HG02870 (cell line): ENCODE measurements at regions not wholly inside any gene's neighbourhood (a gene's known extent, or its start where the extent isn't known, plus 50 kb on each side); places are given as distances from the start of the nearest gene placed in this dataset.
"Not testable (repeated sequence)": the region's sequence is repeated elsewhere in the genome, so short reads cannot be mapped to it uniquely, and the experiment has no call there.

ENCODE experiments used
- ATAC-seq: cut with Tn5 transposase; IDR thresholded peaks from one replicate; pipeline ENCODE4 v1.9.1; 2021; ENCODE audit warnings: mild to moderate bottlenecking, moderate library complexity; ENCODE audit not compliant: unreplicated experiment

DNA sequence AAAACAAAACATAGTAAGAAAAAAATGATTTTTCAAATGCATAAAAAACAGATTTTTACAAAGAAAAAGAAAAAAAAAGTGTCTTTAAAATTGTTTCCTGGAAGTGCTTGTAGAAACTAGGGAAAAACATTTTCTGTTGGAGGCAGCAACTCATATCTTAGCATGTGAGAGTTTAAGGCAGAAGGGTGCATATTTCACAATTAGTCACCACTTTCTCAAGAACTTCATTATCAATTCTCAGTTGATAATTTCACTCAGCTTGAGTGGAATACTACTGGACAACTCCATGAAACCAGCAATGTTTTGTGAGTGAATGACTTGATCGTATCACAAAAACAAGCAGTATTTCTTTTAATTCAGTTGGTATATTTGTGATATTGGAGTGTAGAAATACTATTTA, 508.3 kb upstream of the DAB2 start:
- no peak for ATAC-seq

GRCh38 chr5:39928709-39929108, 503.9 kb upstream of the DAB2 start:
- no peak for ATAC-seq

DNA sequence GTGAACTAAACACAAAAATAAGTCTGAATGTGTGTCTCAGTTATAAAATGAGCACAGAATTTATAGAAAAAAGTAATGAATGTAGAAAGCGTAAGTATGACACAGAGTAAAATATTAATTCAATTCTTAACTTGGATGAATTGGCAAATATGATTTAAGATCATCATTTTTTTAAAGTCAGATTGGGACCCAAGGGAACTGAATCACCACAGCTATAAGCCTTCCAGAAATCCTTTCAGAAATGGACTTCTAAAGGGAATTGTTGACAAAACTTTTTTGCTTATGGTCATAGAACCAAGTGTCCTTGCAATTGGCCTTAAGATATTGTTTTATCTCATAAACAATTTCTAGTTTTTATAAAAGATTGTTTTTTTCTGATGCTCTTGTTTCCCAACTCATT, 495.1 kb upstream of the DAB2 start:
- no peak for ATAC-seq

DNA sequence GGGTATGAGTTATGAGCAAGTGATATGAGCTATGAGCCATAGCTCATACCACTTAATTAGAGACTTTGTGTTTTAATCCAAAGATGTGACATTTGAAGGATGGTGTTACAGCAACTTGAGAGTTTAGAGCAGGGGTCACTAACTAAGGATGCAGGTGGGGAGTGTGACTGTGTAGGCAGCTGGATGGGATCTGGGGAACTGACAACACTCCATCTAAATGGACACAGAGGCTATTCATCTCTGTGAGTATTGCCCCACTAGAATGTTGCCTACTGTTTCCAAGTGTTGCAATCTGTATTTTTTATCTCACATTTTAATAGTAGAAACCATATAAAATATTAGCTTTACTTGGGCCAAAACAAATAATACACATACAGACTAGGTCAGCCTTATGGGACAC, 488.1 kb upstream of the DAB2 start:
- ATAC-seq: no peak

GRCh38 chr5:39907267-39907951, 482.6 kb upstream of the DAB2 start:
- ATAC-seq: not testable (repeated sequence)

GRCh38 chr5:39906146-39906545, 481.4 kb upstream of the DAB2 start:
- ATAC-seq: no peak

DNA sequence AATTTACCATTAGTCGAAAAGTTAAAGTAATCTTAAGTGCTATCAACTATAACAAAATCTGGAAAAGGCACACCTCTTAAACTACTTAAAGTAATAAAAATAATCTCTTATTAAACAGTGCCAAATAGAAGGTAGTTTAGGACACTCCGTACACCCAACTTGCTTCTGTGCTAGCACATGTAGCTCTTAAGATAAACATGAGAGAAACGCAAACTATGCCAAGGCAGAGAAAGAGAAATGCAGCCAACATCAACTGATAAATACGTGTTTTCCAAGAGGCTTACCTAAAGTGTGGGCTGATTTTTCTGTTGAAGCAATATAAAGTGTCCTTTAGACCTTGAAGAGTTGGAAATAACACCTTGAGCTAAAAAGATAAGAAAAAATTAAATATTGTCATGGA, 480.6 kb upstream of the DAB2 start:
- ATAC-seq: no peak

DNA sequence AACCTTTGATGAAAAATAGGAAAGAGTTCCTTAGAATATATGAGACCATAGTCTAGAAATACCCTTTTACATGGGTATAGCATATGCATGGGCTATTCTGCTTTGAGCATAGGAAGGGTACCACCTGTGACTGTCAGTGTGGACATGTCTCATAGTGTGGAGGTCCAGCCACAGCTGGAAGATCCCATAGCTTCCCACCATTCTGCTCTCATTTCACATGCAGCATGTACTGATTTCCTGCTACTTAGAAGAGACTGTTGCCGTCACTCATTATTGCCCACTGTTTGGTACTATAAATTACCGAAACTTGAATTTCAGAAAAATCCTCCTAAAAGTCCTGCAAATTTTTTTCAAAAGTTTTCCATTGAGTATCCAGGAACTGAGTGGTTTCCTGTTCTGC, 477.8 kb upstream of the DAB2 start:
- no peak for ATAC-seq

DNA sequence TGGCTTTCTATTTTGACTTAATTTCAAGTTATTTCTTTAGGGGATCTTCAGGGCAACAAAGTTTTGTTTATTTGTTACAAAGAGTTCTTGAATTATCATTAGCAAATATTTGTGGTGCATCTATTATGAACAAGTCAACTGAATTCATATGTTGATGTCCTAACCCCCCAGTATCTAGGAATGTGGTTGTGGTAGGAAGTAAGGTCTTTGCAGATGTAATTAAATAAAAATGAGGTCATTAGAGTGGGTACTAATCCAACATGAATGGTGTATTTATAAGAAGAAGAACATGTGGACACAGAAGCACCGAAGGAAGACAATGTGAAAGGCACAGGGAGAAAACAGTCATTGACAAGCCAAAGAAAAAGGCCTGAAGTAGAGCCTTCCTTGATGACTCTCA, 474.0 kb upstream of the DAB2 start:
- no peak for ATAC-seq

DNA sequence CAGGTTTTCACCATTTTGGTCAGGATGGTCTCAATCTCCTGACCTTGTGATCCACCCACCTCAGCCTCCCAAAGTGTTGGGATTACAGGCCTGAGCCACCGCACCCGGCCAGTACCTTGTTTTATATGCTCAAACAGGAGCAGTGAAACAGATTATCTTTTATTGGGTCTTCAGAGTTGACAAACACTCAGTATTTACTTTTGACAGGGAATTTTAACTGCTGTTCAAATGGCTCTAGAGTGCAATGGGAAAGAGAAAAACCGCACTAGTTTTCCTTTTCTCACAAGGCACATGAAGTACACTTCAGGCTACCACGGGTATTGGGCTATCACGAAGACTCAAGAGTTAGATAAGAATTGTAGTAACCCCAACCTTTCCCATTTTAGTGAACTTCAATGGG, 471.9 kb upstream of the DAB2 start:
- no peak for ATAC-seq

GRCh38 chr5:39896104-39896503, 471.3 kb upstream of the DAB2 start:
- no peak for ATAC-seq

DNA sequence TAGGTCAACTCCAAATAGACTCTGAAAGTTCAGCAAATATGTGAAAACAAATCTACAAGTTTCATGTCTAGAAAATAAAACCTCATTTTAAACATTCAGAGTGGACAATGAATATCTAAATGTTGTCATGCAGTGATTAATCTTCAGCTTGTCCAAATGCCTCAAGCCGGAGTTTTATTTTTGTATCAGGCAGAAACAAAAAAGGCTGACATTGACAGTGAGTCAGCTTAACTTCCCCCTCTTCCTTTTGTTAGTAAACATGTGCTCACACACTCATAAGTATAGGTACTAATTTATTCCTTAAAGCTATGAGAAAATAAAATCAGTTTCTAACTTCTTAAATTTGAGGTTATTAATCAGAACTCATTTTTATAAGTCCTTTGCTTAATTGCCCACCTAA, 467.9 kb upstream of the DAB2 start:
- no peak for ATAC-seq

GRCh38 chr5:39891376-39891775, 466.6 kb upstream of the DAB2 start:
- no peak for ATAC-seq

DNA sequence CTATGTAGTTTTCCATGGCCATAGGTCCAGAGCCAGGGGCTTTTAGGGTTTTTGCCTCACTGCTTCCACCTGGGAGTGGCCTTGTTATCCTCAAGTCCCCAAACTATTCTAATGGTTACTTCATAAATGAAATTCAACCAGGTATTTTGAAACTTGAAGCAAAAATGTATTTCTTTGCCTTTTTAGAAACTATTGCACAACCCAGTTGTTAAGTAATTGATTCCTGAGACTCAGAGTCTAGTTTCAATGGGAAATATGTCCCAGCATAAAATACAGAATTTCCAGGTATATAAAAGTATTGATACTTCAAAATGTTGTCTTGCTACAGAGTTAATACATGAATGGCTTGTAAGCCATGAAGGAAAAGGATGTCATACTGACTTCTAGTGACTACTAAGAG, 456.2 kb upstream of the DAB2 start:
- no peak for ATAC-seq

DNA sequence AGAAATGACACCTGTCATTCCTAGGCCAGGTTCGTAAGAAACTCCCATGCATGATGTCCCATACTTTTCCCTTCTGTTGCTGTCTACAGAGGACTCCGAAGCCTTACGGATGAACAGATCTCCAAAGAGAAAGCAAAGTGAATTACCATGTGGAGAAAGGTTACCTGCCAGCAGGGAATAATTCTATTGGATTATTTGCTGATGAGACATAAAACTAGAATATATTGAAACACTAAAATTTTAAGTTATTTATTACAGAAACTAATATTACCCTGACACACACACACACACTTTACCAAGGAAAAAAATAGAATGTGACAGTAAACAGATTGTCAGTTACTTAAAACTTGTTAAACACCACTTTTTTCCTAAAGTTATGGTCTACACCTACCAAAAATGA, 452.7 kb upstream of the DAB2 start:
- no peak for ATAC-seq

- ATAC-seq: no peak
These were observed 451.4 kb upstream of the DAB2 start for GRCh38 chr5:39876146-39876545.

DNA sequence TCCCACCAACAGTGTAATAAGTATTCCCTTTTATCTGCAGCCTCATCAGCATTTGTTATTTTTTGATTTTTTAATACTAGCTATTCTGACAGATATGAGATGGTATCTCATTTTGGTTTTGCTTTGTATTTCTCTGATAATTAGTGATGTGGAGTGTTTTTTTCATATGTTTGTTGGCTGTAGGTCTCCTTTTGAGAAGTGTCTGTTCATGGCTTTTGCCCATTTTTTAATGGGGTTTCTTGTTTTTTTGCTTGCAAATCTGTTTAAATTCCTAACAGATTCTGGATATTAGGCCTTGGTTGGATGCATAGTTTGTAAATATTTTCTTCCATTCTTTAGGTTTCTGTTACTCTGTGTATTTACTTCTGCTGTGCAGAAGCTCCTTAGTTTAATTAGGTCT, 445.4 kb upstream of the DAB2 start:
- ATAC-seq: no peak

DNA sequence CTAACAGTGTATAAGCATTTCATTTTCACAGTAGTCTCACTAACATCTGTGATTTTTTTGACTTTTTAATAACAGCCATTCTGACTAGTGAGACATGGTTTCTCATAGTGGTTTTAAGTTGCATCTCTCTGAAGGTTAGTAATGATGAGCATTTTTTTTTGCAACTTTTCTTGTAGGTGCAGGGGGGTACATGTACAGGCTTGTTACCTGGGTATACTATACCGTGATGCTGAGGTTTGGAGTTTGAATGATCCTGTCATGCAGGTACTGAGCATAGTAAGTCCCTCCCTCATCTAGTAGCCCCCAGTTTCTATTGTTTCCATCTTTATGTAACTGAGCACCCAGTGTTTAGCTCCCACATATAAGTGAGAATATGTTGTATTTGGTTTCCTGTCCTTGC, 444.6 kb upstream of the DAB2 start:
- no peak for ATAC-seq

DNA sequence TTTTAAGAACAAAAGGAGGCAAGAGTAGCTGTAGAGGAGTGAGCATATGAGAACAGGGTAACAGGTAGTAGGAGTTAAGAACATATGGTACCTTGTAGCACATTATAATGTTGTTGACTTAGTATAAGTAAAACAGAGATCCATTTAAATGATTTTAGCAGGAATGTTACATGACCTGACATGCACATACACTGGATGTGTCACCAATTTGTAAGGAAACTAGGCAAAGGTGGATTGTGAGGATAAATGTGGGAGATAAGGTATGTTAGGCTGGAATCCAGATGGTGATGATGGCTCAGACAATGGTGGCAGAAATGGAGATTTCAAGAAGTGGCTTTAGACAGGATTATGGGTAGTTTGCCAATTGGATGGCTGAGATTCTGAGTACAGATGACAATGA, 443.1 kb upstream of the DAB2 start:
- ATAC-seq: no peak

DNA sequence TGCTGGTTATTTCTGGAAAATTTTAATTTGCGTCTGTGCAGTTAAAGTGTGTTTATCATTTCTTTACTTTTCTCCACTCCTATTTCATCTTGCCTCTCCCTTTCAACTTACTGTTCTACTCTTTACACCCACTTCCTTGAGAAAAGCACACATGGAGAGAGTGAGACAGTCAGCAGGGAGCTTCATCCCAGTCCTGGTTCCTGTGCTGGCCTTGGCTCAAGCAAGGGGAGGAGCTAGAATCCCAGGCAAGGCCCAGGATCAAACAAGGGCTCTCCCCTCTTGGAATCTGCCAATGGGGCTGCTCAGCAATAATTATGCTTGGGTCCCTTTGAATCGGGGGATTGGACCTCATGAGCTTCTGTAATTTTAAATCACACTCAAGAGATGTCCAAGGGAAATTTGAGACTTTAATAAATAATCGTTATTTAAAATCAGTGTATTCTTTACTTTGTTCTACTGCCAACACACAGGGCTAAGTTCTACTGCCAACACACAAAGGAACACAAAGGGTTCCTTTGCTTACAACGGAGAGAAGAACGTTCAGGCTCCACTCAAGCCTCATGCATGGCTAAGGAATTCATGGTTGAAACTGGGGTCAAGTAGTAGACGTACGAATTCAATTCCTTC, 439.3 kb upstream of the DAB2 start:
- no peak for ATAC-seq

- ATAC-seq: no peak
These were observed 432.3 kb upstream of the DAB2 start for GRCh38 chr5:39857041-39857440.

- no peak for ATAC-seq
These were observed 430.1 kb upstream of the DAB2 start for GRCh38 chr5:39854771-39855410.

GRCh38 chr5:39850291-39850690, 425.5 kb upstream of the DAB2 start:
- ATAC-seq: no peak
